Fibroblast of villous mesenchyme (primary cell): ENCODE measurements at regions not wholly inside any gene's neighbourhood (a gene's known extent, or its start where the extent isn't known, plus 50 kb on each side); places are given as distances from the start of the nearest gene placed in this dataset.

ENCODE experiments used
- DNase-seq: peaks from one replicate; pipeline ENCODE4 v3.0.0-alpha.2; 2010; ENCODE audit warnings: low read depth
- H3K4me3 ChIP-seq: 2 replicates; pipeline ENCODE4 v1.5.1; 2011; ENCODE audit warnings: low read depth, mild to moderate bottlenecking, low read length
- CTCF ChIP-seq: IDR thresholded peaks from 2 replicates; pipeline ENCODE4 v1.5.1; 2012; ENCODE audit warnings: low read depth, mild to moderate bottlenecking, low read length; ENCODE audit not compliant: insufficient read depth

GRCh38 chr6:170008294-170008785 is 256.9 kb downstream of the ERMARD start:
- no peak overlapping the region for H3K4me3 ChIP-seq
- DNase-seq = no peak
- no peak for TF ChIP-seq CTCF

GRCh38 chr6:170007468-170008293 is 256.3 kb downstream of the ERMARD start:
- no peak overlapping the region for H3K4me3 ChIP-seq
- no peak for TF ChIP-seq CTCF
- no peak for DNase-seq

GRCh38 chr6:170006900-170007467 is 255.6 kb downstream of the ERMARD start:
- no peak overlapping the region for H3K4me3 ChIP-seq
- no peak for DNase-seq
- TF ChIP-seq CTCF = no peak

- H3K4me3 ChIP-seq = no peak overlapping the region
- no peak for DNase-seq
- TF ChIP-seq CTCF = no peak
Measured at GRCh38 chr6:170006071-170006899, 254.9 kb downstream of the ERMARD start.

- DNase-seq = no peak
Measured at GRCh38 chr6:170005665-170006064, 254.2 kb downstream of the ERMARD start.

More at GRCh38 chr6:170005665-170006064, 254.2 kb downstream of the ERMARD start:
- H3K4me3 ChIP-seq = no peak overlapping the region
- no peak for TF ChIP-seq CTCF
